T47D (cell line): ENCODE measurements at regions not wholly inside any gene's neighbourhood (a gene's known extent, or its start where the extent isn't known, plus 50 kb on each side); places are given as distances from the start of the nearest gene placed in this dataset.
"Not testable (repeated sequence)": the region's sequence is repeated elsewhere in the genome, so short reads cannot be mapped to it uniquely, and the experiment has no call there.

Source experiments
- DNase-seq, 2 experiments: peaks; one replicate each; pipeline versions ENCODE4 v3.0.0 to v3.0.0-alpha.2; 2011 to 2012; ENCODE audit warnings: low read depth in 1 of 2, low spot score in 1 of 2
- JUND ChIP-seq: IDR thresholded peaks from 2 replicates; pipeline ENCODE4 v1.6.1; 2012; ENCODE audit warnings: low read depth
- in situ Hi-C: cut with HindIII; loops from 2 replicates; pipeline ENCODE4 v1.10.0; 2016; ENCODE audit warnings: low sequenced_read_pairs, low pct_unique_long_range_greater_than_20kb

GRCh38 chr6:86331265-86331840, 606.0 kb upstream of the HTR1E start:
- TF ChIP-seq JUND: no peak
- in situ Hi-C loops: no loop called here
- DNase-seq: no peak

- in situ Hi-C loops: no loop called here
- no peak for DNase-seq
- TF ChIP-seq JUND: no peak
Observed at GRCh38 chr6:86306210-86306609, 631.1 kb upstream of the HTR1E start.

- no peak for TF ChIP-seq JUND
- in situ Hi-C loops: no loop called here
- DNase-seq: no peak
Observed at GRCh38 chr6:86285876-86286275, 643.2 kb upstream of the SYNCRIP start.

- in situ Hi-C loops, DNase-seq: not testable (repeated sequence)
Observed at GRCh38 chr6:86284809-86285480, 642.3 kb upstream of the SYNCRIP start.

- DNase-seq, in situ Hi-C loops: not testable (repeated sequence)
Observed at GRCh38 chr6:86283596-86283995, 640.9 kb upstream of the SYNCRIP start.

- TF ChIP-seq JUND: no peak
- in situ Hi-C loops: no loop called here
- no peak for DNase-seq
Observed at GRCh38 chr6:86276056-86276455, 633.4 kb upstream of the SYNCRIP start.

- no peak for TF ChIP-seq JUND
- in situ Hi-C loops: no loop called here
- DNase-seq: no peak
Observed at GRCh38 chr6:86273936-86274335, 631.2 kb upstream of the SYNCRIP start.

GRCh38 chr6:86256615-86257187, 614.0 kb upstream of the SYNCRIP start:
- in situ Hi-C loops: no loop called here
- no peak for DNase-seq
- no peak for TF ChIP-seq JUND

- in situ Hi-C loops: no loop called here
- no peak for TF ChIP-seq JUND
Observed at GRCh38 chr6:86255973-86256372, 613.3 kb upstream of the SYNCRIP start.

GRCh38 chr6:86251106-86251505, 608.4 kb upstream of the SYNCRIP start:
- DNase-seq: no peak
- TF ChIP-seq JUND: no peak
- in situ Hi-C loops: no loop called here

More at GRCh38 chr6:86255973-86256372, 613.3 kb upstream of the SYNCRIP start:
- DNase-seq: no peak

- in situ Hi-C loops: no loop called here
Observed at GRCh38 chr6:86217906-86218305, 575.2 kb upstream of the SYNCRIP start.

GRCh38 chr6:86215323-86215722, 572.6 kb upstream of the SYNCRIP start:
- DNase-seq: no peak
- in situ Hi-C loops: no loop called here
- no peak for TF ChIP-seq JUND

More at GRCh38 chr6:86217906-86218305, 575.2 kb upstream of the SYNCRIP start:
- no peak for TF ChIP-seq JUND
- no peak for DNase-seq

GRCh38 chr6:86205980-86206379, 563.3 kb upstream of the SYNCRIP start:
- in situ Hi-C loops: no loop called here
- TF ChIP-seq JUND: no peak
- no peak for DNase-seq
